Subcutaneous abdominal adipose tissue (tissue), 5 donors: ENCODE measurements at regions not wholly inside any gene's neighbourhood (a gene's known extent, or its start where the extent isn't known, plus 50 kb on each side); places are given as distances from the start of the nearest gene placed in this dataset.

Experiments
- H3K27ac ChIP-seq: one replicate; pipeline ENCODE4 v1.7.0; 2013; ENCODE audit warnings: low read depth, mild to moderate bottlenecking, inconsistent platforms, low read length, moderate library complexity
- H3K27me3 ChIP-seq, 5 donors: one replicate each; pipeline ENCODE4 v1.7.0; 2013; ENCODE audit warnings: low read length in 5 of 5, inconsistent platforms in 1 of 5; ENCODE audit not compliant: control insufficient read depth in 5 of 5, insufficient read depth in 4 of 5
- H3K36me3 ChIP-seq, 5 donors: one replicate each; pipeline ENCODE4 v1.7.0; 2013; ENCODE audit warnings: low read length in 5 of 5; ENCODE audit not compliant: control insufficient read depth in 5 of 5, insufficient read depth in 5 of 5
- H3K4me1 ChIP-seq, 5 donors: one replicate each; pipeline ENCODE4 v1.7.0; 2013; ENCODE audit warnings: low read length in 5 of 5, mild to moderate bottlenecking in 3 of 5, moderate library complexity in 1 of 5; ENCODE audit not compliant: control insufficient read depth in 5 of 5, insufficient read depth in 5 of 5
- H3K4me3 ChIP-seq, 5 donors: one replicate each; pipeline ENCODE4 v1.7.0; 2013; ENCODE audit warnings: low read length in 5 of 5, low read depth in 1 of 5
- H3K9ac ChIP-seq, 5 donors: one replicate each; pipeline ENCODE4 v1.7.0; 2013; ENCODE audit warnings: low read length in 5 of 5, mild to moderate bottlenecking in 4 of 5, moderate library complexity in 3 of 5
- H3K9me3 ChIP-seq, 5 donors: one replicate each; pipeline ENCODE4 v1.7.0; 2013; ENCODE audit warnings: low read length in 5 of 5; ENCODE audit not compliant: control insufficient read depth in 5 of 5
- donor health status: healthy.
- donor health status: healthy.
- donor health status: healthy.
- donor health status: healthy.
- donor health status: healthy.

GRCh38 chr12:18794000-18794399, 56.1 kb downstream of the CAPZA3 start:
- Histone ChIP-seq H3K4me1 (peaks cover 0 to 6% (median 2%) of the 10 kb centered on the region in 5 donors), H3K36me3 (no peaks in the 10 kb centered on the region), H3K27ac (no peak overlapping the region), H3K4me3 (no peak overlapping the region), H3K9ac (no peak overlapping the region), H3K27me3 (no peaks in the 10 kb centered on the region), H3K9me3 (peaks cover 0 to 9% (median 2%) of the 10 kb centered on the region in 5 donors)

GRCh38 chr12:18797604-18798003, 59.7 kb downstream of the CAPZA3 start:
- Histone ChIP-seq H3K27ac (no peak overlapping the region), H3K4me3 (no peak overlapping the region)

GRCh38 chr12:18798535-18799361, 60.8 kb downstream of the CAPZA3 start:
- Histone ChIP-seq H3K27me3 (no peaks in the 10 kb centered on the region), H3K9me3 (no peaks in the 10 kb centered on the region), H3K4me1 (peaks cover 0 to 6% (median 2%) of the 10 kb centered on the region in 5 donors), H3K9ac (peak overlapping the region in 1 of 5 donors; percentile 42), H3K27ac (no peak overlapping the region), H3K36me3 (no peaks in the 10 kb centered on the region), H3K4me3 (no peak overlapping the region)

More at GRCh38 chr12:18797604-18798003, 59.7 kb downstream of the CAPZA3 start:
- no peaks in the 10 kb centered on the region for H3K9me3 ChIP-seq
- peaks cover 0 to 6% (median 2%) of the 10 kb centered on the region in 5 donors for H3K4me1 ChIP-seq
- no peaks in the 10 kb centered on the region for H3K36me3 ChIP-seq
- no peak overlapping the region for H3K9ac ChIP-seq
- no peaks in the 10 kb centered on the region for H3K27me3 ChIP-seq

GRCh38 chr12:18799561-18799960, 61.6 kb downstream of the CAPZA3 start:
- H3K9ac ChIP-seq: no peak overlapping the region
- no peak overlapping the region for H3K4me3 ChIP-seq
- H3K27ac ChIP-seq: no peak overlapping the region
- H3K36me3 ChIP-seq: no peaks in the 10 kb centered on the region
- H3K27me3 ChIP-seq: no peaks in the 10 kb centered on the region
- H3K9me3 ChIP-seq: no peaks in the 10 kb centered on the region
- H3K4me1 ChIP-seq: peaks cover 0 to 6% (median 2%) of the 10 kb centered on the region in 5 donors

GRCh38 chr12:18805516-18806248, 67.8 kb downstream of the CAPZA3 start:
- Histone ChIP-seq H3K4me3 (no peak overlapping the region), H3K27ac (no peak overlapping the region), H3K27me3 (no peaks in the 10 kb centered on the region), H3K4me1 (no peaks in the 10 kb centered on the region), H3K9me3 (no peaks in the 10 kb centered on the region), H3K9ac (no peak overlapping the region), H3K36me3 (no peaks in the 10 kb centered on the region)

GRCh38 chr12:18807714-18808113, 69.8 kb downstream of the CAPZA3 start:
- no peak overlapping the region for H3K9ac ChIP-seq
- H3K9me3 ChIP-seq: no peaks in the 10 kb centered on the region
- H3K36me3 ChIP-seq: no peaks in the 10 kb centered on the region
- no peaks in the 10 kb centered on the region for H3K27me3 ChIP-seq
- H3K4me1 ChIP-seq: no peaks in the 10 kb centered on the region
- H3K27ac ChIP-seq: no peak overlapping the region
- H3K4me3 ChIP-seq: no peak overlapping the region

- Histone ChIP-seq H3K4me1 (no peaks in the 10 kb centered on the region), H3K36me3 (no peaks in the 10 kb centered on the region), H3K4me3 (no peak overlapping the region), H3K27me3 (no peaks in the 10 kb centered on the region), H3K9ac (no peak overlapping the region), H3K27ac (no peak overlapping the region), H3K9me3 (no peaks in the 10 kb centered on the region)
Measured at GRCh38 chr12:18808221-18808620, 70.3 kb downstream of the CAPZA3 start.

GRCh38 chr12:18810537-18811253, 72.8 kb downstream of the CAPZA3 start:
- Histone ChIP-seq H3K9me3 (no peaks in the 10 kb centered on the region), H3K4me3 (no peak overlapping the region), H3K4me1 (peaks cover 0 to 2% (median 0%) of the 10 kb centered on the region in 5 donors), H3K27ac (no peak overlapping the region), H3K36me3 (no peaks in the 10 kb centered on the region), H3K27me3 (no peaks in the 10 kb centered on the region), H3K9ac (no peak overlapping the region)

GRCh38 chr12:18811273-18811672, 73.4 kb downstream of the CAPZA3 start:
- Histone ChIP-seq H3K36me3 (no peaks in the 10 kb centered on the region), H3K9me3 (no peaks in the 10 kb centered on the region), H3K4me1 (peaks cover 0 to 2% (median 0%) of the 10 kb centered on the region in 5 donors), H3K27ac (no peak overlapping the region), H3K27me3 (no peaks in the 10 kb centered on the region), H3K9ac (no peak overlapping the region), H3K4me3 (no peak overlapping the region)

- Histone ChIP-seq H3K27me3 (no peaks in the 10 kb centered on the region), H3K27ac (no peak overlapping the region), H3K36me3 (no peaks in the 10 kb centered on the region), H3K4me1 (peaks cover 0 to 2% (median 0%) of the 10 kb centered on the region in 5 donors), H3K9me3 (no peaks in the 10 kb centered on the region), H3K4me3 (no peak overlapping the region), H3K9ac (no peak overlapping the region)
Measured at GRCh38 chr12:18813753-18814152, 75.8 kb downstream of the CAPZA3 start.
